IPS DF 4.7 (cell line): ENCODE measurements at regions not wholly inside any gene's neighbourhood (a gene's known extent, or its start where the extent isn't known, plus 50 kb on each side); places are given as distances from the start of the nearest gene placed in this dataset.

ENCODE experiments used
- DNase-seq: peaks from one replicate; pipeline ENCODE4 v3.0.0-alpha.2; 2013; ENCODE audit warnings: low spot score; ENCODE audit errors: extremely low read depth

DNA sequence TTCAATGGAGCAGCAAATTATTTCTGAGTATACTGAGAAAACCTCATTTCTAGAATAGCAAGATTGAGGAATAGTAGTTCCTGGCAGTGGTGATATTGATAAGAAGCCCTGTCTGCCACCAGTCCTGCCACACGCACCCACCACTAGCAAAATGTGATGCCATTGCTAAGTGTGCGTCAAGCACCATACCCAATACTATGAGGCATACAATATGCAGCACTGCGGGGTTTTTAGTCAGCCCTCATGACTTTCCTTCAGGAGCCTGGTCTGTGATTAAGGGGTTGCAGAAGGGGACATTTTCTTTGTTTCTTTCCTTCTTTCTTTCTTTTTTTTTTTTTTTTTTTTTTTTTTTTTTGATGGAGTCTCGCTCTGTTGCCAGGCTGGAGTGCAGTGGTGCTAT, 128.7 kb upstream of the USP38 start:
- no peak for DNase-seq

DNA sequence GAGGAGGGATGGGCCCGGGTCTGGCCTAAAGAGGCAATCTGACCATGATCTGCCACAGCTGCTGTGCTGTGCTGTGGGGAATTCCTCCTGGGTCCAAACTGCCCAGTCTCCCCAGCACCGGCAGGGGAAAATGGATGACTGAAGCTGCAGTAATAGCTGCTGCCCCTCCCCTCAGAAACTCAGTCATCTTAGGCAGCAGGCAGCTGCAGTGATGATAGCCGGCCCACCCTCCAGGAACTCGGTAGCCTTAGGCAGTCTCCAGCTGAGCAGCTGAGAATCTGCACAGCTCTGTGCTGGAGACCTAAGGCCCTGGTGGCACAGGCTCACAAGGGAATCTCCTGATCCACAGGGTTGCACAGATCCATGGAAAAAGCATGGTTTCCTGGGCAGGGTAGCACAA, 113.4 kb upstream of the USP38 start:
- no peak for DNase-seq

DNA sequence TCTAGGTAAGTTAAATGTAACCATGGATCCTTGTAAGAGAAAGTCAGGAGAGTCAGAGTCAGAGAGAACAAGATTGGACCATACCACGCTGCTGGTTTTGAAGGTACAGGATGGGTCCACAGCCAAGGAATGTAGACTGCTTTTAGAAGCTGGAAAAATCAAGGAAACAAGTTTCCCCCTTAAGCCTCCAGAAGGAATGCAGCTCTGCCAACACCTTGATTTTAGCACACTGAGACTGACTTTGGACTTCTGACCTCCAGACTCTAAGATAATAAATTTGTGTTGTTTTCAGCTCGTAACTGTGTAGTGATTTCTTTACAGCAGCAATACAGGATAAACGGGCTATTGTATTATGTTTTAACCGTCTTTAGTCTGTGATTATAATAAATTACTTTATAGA, 108.0 kb upstream of the USP38 start:
- no peak for DNase-seq

DNA sequence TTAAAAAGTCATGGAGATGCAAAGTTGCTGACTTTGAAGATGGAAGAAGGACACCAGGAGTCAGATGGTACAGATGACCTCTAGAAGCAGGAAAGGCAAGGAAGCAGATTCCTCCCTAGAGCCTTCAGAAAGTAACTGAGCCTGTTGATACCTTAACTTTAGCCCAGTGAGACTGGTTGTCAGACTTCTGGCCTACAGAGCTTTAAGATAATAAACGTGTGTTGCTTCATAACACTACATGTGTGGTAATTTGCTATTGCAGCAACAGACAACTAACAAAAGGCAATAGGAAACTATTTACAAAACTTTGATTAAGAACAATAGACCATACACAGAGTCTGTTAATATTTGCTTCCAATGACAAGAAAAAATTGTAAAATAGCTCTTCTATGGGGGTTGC, 102.0 kb upstream of the USP38 start:
- DNase-seq: no peak

DNA sequence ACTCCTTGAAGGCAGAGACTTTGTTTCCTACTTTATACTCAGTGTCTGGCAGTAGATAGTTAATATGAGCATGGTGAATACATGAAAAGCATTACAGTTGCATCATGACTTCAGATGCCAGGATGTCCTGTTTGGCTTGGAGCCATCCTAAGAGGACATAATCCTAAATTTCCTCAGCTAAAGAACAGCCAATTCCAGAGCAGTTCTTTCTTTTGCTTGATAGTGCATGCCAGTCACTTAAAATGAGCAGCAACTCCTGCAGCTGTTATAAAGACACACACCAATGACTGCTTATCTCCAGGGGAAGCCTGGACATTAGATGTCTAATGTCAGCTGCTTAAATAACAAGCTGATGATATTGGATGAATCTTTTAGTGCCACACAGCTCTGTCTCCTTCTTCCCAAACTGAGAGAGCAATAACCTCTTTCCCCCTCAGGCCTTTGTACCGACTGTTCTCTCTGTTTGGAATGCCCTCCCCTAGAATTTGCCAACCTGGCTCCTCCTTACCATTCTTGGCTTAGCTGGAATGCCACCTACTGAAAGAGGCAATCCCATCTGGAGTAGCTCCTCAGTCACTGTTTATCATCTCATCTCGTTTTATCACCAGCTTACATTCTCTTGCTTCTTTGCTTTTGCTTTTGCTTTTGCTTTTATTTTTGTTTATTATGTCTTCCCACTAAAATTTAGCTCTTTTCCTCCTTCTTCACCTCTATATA, 100.8 kb upstream of the USP38 start:
- no peak for DNase-seq

DNA sequence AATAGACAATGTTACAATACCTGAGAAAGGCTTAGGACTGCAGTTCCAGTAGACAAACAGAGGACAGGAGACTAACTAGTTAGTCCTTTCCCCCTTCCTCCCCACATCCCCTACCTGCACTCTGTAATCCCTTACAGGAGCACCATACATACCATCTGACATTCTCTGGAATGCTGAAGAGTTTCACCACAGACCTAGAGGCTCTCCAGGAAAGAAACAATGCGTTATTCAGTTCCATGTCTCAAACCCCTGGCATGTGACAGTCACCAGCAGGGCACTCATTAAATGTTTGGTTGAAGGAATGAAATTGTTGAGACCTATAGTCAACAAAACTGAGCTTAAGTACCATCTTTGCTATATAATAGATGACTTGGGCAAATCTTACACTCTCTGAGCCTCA, 100.2 kb upstream of the USP38 start:
- DNase-seq: no peak

DNA sequence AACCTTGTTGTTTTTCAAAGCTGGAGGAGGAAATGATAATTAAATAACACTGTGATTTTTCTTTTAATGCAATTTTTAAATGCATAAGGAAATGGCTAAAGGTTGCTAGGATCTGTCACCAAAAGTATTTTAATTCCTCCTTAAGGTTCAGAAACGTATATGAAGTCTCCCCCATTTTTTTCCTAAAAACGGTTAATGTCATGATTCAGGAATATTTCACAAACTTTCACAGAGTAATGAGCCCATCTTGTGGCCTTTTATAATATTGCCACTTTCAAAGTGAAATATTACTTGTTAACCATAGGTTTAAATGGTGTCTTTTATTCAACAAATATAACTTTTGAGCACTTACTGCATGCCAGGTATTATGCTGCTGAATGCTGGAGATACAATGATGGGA, 99.5 kb upstream of the USP38 start:
- no peak for DNase-seq

DNA sequence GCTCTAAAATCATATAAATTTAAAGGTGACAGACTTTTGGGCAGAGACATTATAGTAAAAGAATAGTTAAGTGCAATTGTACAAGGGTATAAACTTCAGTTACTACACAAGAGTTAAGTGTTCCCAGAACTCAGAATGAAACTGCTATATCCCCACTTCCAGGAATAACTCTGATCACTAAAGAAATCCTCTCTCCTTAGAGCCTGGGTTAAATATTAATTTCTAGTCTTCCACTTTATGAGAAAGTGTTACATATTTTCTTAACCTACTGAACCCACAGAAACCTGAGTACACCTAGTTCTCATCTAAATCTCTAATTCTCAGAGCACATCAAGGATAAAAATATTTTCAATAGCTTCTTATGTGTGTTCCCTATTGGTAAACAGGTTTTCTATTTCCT, 99.1 kb upstream of the USP38 start:
- DNase-seq: no peak

DNA sequence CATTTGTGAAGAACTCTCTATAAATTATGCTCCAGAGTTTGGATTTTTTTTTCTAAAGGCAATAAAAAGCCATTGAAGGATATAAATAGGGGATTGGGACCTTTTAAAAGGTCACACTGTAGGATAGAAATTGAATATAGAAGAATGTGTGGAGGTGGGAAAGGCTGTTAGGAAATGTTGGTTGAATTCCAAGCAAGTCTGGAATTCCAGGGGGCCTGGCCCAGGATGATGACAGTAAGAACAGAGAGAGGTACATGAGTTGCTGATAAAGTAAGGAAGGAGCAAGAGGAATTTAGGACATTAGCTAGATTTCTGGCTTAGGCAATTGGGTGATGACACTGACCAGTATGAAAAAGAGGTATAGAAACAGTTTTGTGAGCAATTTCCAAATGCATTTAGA, 95.4 kb upstream of the USP38 start:
- peak; percentile 16 for DNase-seq

DNA sequence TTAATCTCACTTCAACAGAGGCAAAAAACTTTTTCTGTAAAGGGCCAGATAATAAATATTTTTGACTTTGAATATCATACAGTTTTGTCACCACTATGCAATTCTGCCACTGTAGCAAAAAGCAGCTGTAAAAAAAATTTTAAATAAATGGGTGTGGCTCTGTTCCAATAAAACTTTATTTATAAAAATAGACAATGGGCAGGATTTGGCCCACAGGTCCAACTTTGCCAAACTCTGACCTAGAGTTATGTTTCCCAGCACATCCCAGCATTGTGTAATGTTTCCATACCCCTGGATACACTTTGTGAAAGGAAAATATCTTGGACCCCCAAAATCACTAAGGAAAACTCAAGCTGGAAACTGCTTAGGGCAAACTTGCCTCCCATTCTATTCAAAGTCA, 94.9 kb upstream of the USP38 start:
- no peak for DNase-seq

DNA sequence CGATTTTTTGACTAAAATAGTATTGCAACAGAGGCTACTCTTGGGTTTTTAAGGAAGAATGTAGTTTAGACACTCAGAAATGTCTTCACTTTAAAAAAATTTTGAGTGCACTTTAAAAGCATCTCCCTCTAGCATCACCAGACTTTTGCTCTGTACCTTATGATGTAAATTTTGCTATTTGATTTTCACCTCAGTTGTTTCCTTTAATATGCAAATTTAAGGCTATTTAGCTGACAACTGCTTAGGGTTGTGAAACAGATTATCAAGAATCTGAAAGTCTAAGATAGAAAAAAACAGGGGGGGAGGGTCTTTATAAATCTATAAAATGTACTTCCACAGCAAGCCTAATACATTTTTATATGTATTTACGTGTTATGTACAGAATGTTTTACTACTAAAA, 92.9 kb upstream of the USP38 start:
- DNase-seq: no peak

DNA sequence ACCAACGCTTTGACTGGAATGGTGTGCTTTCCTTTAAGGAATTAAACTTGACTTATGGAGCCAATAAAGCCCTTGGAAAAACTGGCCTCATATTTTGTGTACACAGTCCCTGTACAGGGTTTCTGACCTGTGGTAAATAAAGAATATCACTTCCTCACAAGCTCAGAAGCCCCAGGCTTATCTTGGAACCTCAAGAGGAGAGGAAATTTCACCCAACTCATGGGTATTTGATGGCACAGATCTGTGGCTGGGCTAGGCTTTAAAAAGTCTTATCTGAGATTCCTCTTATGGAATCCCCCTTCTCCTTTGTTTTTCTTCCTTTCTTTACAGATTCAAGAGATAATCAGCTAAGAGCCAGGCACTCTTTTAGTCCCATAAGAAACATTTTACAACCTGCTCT, 89.3 kb upstream of the USP38 start:
- no peak for DNase-seq

DNA sequence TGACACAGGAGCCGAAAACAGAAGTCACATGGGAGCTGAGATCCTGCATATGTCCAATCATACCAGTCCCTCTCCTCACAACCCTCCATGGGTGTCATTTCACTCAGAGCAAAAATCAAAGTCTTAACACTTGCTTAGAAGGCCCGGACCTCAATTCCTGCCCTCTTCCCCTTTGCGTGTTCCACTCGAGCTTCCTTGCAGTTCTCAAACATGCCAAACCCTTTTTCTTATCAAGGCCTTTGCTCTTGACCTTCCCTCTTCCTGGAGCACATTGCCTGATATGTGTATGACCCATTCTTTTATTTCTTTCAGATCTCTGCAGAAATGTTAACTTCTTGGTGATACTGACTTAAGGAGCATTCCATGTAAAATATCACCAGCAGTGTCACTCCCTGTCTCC, 87.0 kb upstream of the USP38 start:
- no peak for DNase-seq

DNA sequence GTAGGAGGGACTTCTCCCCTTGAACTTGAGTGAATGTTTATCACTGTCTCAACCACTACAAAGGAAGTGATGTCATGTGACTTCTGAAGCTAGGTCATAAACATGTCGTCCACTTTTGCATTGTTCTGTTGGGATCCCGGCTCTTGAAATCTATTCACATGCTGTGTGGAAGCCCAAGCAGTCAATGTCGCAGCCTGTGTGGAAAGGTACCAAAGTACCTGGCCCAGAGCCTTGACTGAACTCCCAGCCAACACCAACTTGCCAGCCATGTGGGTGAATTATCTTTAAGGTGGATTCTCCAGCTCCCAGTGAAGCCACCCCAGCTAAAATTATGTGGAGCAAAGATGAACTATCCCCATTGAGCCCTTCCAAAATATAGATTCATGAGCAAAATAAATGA, 85.0 kb upstream of the USP38 start:
- no peak for DNase-seq

DNA sequence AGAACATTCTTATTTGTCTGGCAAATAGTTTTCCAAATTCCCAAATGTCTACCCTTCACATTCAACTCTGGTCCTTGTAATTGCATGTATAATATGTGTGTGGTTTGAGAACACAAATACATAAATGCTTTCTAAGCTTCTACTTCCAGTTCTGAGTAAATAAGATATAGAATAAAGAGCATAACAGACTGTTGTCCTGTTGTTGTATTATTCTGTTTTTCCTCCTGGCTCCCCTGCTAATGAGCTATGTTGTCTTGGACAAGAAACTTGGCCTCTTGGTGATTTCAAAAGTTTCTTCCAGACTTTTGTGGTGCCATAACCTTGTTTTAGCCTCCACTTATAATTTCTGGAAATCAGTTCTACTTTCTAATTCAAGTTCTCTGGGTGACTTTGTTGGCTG, 75.3 kb upstream of the USP38 start:
- no peak for DNase-seq

DNA sequence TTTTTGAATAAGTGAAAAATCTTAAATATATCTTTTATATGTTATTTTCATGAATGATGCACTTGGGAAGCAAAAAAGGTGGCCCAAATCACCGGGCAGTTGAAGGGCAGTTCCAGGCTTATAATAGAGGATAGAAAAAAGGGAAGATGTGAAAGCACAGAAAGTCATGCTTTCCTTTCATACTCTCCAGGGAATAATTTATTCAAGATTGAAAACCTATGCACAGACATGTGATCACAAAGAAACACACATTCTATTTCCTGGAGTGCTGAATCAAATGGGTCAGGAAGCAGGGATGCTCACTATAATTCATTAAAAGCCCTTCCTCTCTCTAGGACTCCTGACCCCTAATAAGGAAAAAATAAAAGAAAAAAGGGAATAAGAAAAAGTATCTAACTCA, 66.1 kb upstream of the USP38 start:
- no peak for DNase-seq

DNA sequence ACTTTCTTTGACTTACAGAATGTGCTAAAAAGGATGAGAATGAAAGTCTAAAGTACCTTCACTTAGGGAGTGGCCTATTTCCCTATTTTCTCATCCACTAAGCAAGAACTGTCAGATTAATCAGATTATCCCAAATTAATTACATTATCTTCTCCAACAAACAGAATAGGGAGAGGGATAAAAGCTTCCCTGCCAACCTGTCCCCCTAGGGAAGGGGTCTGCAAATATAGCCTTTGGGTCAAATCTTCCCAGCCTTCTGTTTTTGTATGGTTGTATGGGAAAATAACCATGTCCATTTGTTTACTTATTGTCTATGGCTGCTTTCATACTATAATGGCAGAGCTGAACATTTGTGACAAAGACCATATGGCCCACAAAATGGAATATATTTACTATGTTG, 57.1 kb upstream of the USP38 start:
- no peak for DNase-seq

DNA sequence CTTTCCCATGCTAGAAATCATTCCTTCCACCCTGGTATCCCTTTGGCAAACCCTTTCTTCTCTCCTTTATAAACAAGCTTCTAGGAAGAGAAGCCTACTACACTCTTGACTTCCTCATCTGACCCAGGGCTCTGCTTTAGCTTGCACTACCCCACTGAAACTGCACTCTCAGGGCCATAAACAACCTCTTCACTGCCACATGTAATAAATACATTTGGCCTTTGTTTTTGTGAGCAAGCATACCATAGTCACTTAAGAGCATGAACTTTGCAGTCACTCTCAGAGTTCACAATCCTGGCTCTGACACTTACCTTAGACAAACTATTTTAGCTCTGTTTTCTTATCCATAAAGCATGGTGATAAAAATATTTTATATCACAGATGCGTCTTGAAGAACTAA, 50.7 kb upstream of the USP38 start:
- no peak for DNase-seq
